Astrocyte of the spinal cord (primary cell): ENCODE measurements at regions not wholly inside any gene's neighbourhood (a gene's known extent, or its start where the extent isn't known, plus 50 kb on each side); places are given as distances from the start of the nearest gene placed in this dataset.
"Not testable (repeated sequence)": the region's sequence is repeated elsewhere in the genome, so short reads cannot be mapped to it uniquely, and the experiment has no call there.

ENCODE experiments used
- DNase-seq: peaks from one replicate; pipeline ENCODE4 v3.0.0; 2011; ENCODE audit warnings: low read depth, low spot score
- H3K4me3 ChIP-seq: 2 replicates; pipeline ENCODE4 v1.5.1; 2011; ENCODE audit warnings: low read depth, mild to moderate bottlenecking, low read length, moderate library complexity
- CTCF ChIP-seq: IDR thresholded peaks from 2 replicates; pipeline ENCODE4 v1.5.1; 2012; ENCODE audit warnings: low read depth, mild to moderate bottlenecking, low read length, inconsistent platforms
- in situ Hi-C: cut with HindIII; loops from 2 replicates; pipeline ENCODE4 v1.10.0; 2017; ENCODE audit warnings: low sequenced_read_pairs

- DNase-seq, in situ Hi-C loops: not testable (repeated sequence)
These were observed 175.5 kb downstream of the GOLGA8K start for GRCh38 chr15:32227410-32228114.

DNA sequence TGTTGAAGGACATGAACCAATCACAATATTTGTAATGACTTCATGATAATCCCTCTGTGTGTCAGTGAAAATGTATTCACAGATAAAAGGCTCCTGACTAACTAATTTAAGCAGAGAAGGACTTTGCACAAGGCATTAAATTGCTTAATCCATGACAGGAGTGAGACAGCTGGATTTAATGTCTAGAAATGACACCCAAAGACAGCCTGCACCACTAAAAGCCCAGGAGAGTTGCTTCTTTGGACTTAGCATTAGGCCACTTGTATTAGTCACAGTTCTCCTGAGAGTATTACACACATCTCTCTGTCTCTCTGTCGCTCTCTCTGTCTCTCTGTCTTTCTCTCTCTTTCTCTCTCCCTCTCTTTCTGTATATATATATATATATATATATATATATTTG lies 180.4 kb downstream of the GOLGA8K start:
- no peak for TF ChIP-seq CTCF
- H3K4me3 ChIP-seq = no peak overlapping the region
- in situ Hi-C loops = no loop called here
- no peak for DNase-seq

More at GRCh38 chr15:32227410-32228114, 175.5 kb downstream of the GOLGA8K start:
- not testable (repeated sequence) for H3K4me3 ChIP-seq
